Smooth muscle cell (in vitro differentiated cells): ENCODE measurements at regions not wholly inside any gene's neighbourhood (a gene's known extent, or its start where the extent isn't known, plus 50 kb on each side); places are given as distances from the start of the nearest gene placed in this dataset.
"Not testable (repeated sequence)": the region's sequence is repeated elsewhere in the genome, so short reads cannot be mapped to it uniquely, and the experiment has no call there.

ENCODE experiments used
- DNase-seq: peaks from one replicate; lab custom pipeline; 2025; ENCODE audit not compliant: unreplicated experiment; lab: John Stamatoyannopoulos, UW
- H2AFZ ChIP-seq: fragments of 200-600 bp; sonication (generic); 2 replicates; pipeline ENCODE4 v1.6.0; 2016; ENCODE audit warnings: antibody characterized with exemption, low read depth, mild to moderate bottlenecking
- H3F3A ChIP-seq: fragments of 200-600 bp; sonication (generic); 2 replicates; pipeline ENCODE4 v1.6.0; 2017; ENCODE audit warnings: antibody characterized with exemption, low read depth
- H3K27ac ChIP-seq: fragments of 200-600 bp; sonication (generic); 2 replicates; pipeline ENCODE4 v1.5.1; 2016; ENCODE audit warnings: low read depth, mild to moderate bottlenecking
- H3K27me3 ChIP-seq: fragments of 200-600 bp; sonication (generic); 2 replicates; pipeline ENCODE4 v1.6.1; 2016; ENCODE audit warnings: low read depth, mild to moderate bottlenecking
- H3K36me3 ChIP-seq: fragments of 200-600 bp; sonication (generic); 2 replicates; pipeline ENCODE4 v1.5.1; 2016; ENCODE audit warnings: low read depth
- H3K4me1 ChIP-seq: fragments of 200-600 bp; sonication (generic); 2 replicates; pipeline ENCODE4 v1.5.1; 2016; ENCODE audit warnings: low read depth
- H3K4me2 ChIP-seq: fragments of 200-600 bp; sonication (generic); 2 replicates; pipeline ENCODE4 v1.6.0; 2016; ENCODE audit warnings: mild to moderate bottlenecking
- H3K4me3 ChIP-seq: fragments of 200-600 bp; sonication (generic); 2 replicates; pipeline ENCODE4 v1.5.1; 2016; ENCODE audit warnings: mild to moderate bottlenecking
- H3K79me2 ChIP-seq: fragments of 200-600 bp; sonication (generic); 2 replicates; pipeline ENCODE4 v1.6.0; 2016; ENCODE audit warnings: low read depth, mild to moderate bottlenecking
- H3K9ac ChIP-seq: fragments of 200-600 bp; sonication (generic); 2 replicates; pipeline ENCODE4 v1.6.0; 2016; ENCODE audit warnings: low read depth
- H3K9me3 ChIP-seq: fragments of 200-600 bp; sonication (generic); replicated peaks from 2 replicates; pipeline ENCODE4 v1.5.1; 2016; ENCODE audit warnings: low read depth
- H4K20me1 ChIP-seq: fragments of 200-600 bp; sonication (generic); 2 replicates; pipeline ENCODE4 v1.6.0; 2016; ENCODE audit warnings: low read depth
- CTCF ChIP-seq: fragments of 200-600 bp; sonication (generic); IDR thresholded peaks from 2 replicates; pipeline ENCODE4 v1.5.1; 2017; ENCODE audit warnings: borderline replicate concordance, mild to moderate bottlenecking, antibody characterized with exemption; ENCODE audit not compliant: insufficient read depth, poor library complexity, severe bottlenecking
- WGBS: methylation state at CpG from one replicate; pipeline ENCODE4 v1.1.7; 2016; ENCODE audit warnings: low lambda C conversion rate; 5-methylcytosine and 5-hydroxymethylcytosine counted together

DNA sequence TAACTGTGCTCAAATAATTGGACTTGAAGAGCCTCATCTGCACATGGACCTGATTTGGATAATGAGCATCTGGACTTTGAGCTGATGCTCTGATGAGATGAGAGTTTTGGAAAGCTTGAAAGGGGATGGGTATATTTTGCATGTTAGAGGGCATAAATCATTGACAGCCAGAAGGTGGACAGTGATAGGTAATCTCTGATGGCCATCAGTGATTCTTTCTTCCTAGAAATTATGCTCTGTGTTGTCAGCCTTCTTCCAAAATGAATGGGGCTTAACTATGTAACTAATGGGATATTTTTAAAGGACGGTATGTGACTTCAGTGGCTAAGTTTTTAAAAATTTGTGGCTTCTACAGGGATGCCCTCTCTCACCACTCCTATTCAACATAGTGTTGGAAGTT lies 334.0 kb downstream of the PTTG2 start:
- Histone ChIP-seq H2AFZ (no peak overlapping the region), H3K79me2 (no peaks in the 10 kb centered on the region), H3K4me1 (no peaks in the 10 kb centered on the region), H3K27me3 (no peaks in the 10 kb centered on the region), H3K4me3 (no peak overlapping the region), H3K27ac (no peak overlapping the region), H3K9ac (no peak overlapping the region), H3K4me2 (no peak overlapping the region), H4K20me1 (no peaks in the 10 kb centered on the region), H3K9me3 (peaks cover 5% of the 10 kb centered on the region), H3F3A (no peaks in the 10 kb centered on the region), H3K36me3 (no peaks in the 10 kb centered on the region)
- DNase-seq, result no peak
- 88% methylated on average over 1 of the region's 1 CpG for WGBS
- TF ChIP-seq CTCF, result no peak

DNA sequence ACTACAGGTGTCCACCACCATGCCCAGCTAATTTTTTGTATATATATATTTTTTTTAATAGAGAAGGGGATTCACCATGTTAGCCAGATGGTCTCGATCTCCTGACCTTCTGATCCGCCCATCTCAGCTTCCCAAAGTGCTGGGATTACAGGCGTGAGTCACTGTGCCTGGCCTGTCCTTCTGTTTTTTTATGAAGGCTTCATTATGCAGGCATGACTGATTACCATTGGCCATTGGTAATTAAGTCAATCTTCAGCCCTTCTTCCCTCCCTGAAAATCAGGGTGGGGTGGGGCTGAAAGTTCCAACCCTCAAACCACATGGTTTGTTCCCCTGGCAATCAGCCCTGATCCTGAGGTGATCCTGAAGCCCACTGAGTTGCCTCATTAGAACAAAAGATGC lies 336.9 kb downstream of the PTTG2 start:
- Histone ChIP-seq H3K4me3 (no peak overlapping the region), H3K9ac (no peak overlapping the region), H2AFZ (no peak overlapping the region), H3K9me3 (peaks cover 18% of the 10 kb centered on the region), H3K27me3 (no peaks in the 10 kb centered on the region), H3K36me3 (no peaks in the 10 kb centered on the region), H3K4me2 (no peak overlapping the region), H3K4me1 (no peaks in the 10 kb centered on the region), H3K27ac (no peak overlapping the region), H3F3A (no peaks in the 10 kb centered on the region), H4K20me1 (no peaks in the 10 kb centered on the region), H3K79me2 (no peaks in the 10 kb centered on the region)
- WGBS, result 80% methylated on average over 3 of the region's 3 CpGs
- no peak for TF ChIP-seq CTCF
- no peak for DNase-seq

GRCh38 chr4:38298868-38299713 lies 338.9 kb downstream of the PTTG2 start:
- Histone ChIP-seq H3K4me2 (no peak overlapping the region), H4K20me1 (no peaks in the 10 kb centered on the region), H3F3A (no peaks in the 10 kb centered on the region), H3K36me3 (no peaks in the 10 kb centered on the region), H3K9ac (no peak overlapping the region), H3K4me3 (no peak overlapping the region), H3K79me2 (no peaks in the 10 kb centered on the region), H3K27me3 (no peaks in the 10 kb centered on the region), H3K27ac (no peak overlapping the region), H3K9me3 (peaks cover 18% of the 10 kb centered on the region), H2AFZ (no peak overlapping the region), H3K4me1 (no peaks in the 10 kb centered on the region)
- WGBS, result 85% methylated on average over 1 of the region's 1 CpG
- TF ChIP-seq CTCF, result no peak
- DNase-seq, result no peak

DNA sequence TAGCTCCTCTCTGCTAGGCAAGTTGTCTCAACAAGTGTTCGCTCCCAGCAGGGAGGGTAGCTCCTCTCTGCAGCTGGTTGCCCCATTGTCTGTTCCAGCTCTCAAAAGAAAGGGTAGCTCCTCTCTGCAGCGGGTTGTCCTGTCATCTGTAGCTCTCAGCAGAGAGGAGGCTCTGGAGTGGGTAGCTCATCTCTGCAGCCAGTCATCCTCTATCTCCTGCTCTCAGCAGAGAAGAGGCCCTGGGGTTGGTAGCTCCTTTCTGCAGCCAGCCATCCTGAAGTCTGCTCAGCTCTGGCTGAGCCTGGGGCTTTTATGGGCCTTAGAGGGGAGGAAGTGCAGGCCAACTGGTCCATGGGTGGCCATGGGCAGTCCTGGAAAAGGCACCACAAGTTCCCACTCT lies 342.7 kb downstream of the PTTG2 start:
- TF ChIP-seq CTCF, result no peak
- no peak overlapping the region for H2AFZ ChIP-seq
- no peaks in the 10 kb centered on the region for H3K36me3 ChIP-seq
- H3K4me3 ChIP-seq, result no peak overlapping the region
- H3K4me1 ChIP-seq, result no peaks in the 10 kb centered on the region
- WGBS, result 95% methylated on average over 2 of the region's 2 CpGs
- H3F3A ChIP-seq, result no peaks in the 10 kb centered on the region
- no peak overlapping the region for H3K4me2 ChIP-seq
- no peaks in the 10 kb centered on the region for H3K79me2 ChIP-seq
- no peaks in the 10 kb centered on the region for H3K27me3 ChIP-seq
- H3K9ac ChIP-seq, result no peak overlapping the region
- H3K9me3 ChIP-seq, result peaks cover 14% of the 10 kb centered on the region
- H4K20me1 ChIP-seq, result no peaks in the 10 kb centered on the region
- no peak for DNase-seq
- no peak overlapping the region for H3K27ac ChIP-seq

GRCh38 chr4:38304460-38304859 lies 344.3 kb downstream of the PTTG2 start:
- not testable (repeated sequence) for H2AFZ ChIP-seq, H3K4me2 ChIP-seq, H3K4me3 ChIP-seq, H3K4me1 ChIP-seq, H3K36me3 ChIP-seq, H3K79me2 ChIP-seq, H3K27ac ChIP-seq, H3K27me3 ChIP-seq, H3K9ac ChIP-seq, H3F3A ChIP-seq, H4K20me1 ChIP-seq, DNase-seq
- H3K9me3 ChIP-seq, result peaks cover 11% of the 10 kb centered on the region
- WGBS, result 97% methylated on average over 5 of the region's 5 CpGs
